Smooth muscle cell (in vitro differentiated cells): ENCODE measurements at regions not wholly inside any gene's neighbourhood (a gene's known extent, or its start where the extent isn't known, plus 50 kb on each side); places are given as distances from the start of the nearest gene placed in this dataset.

Experiments
- DNase-seq: peaks from one replicate; lab custom pipeline; 2025; ENCODE audit not compliant: unreplicated experiment; lab: John Stamatoyannopoulos, UW
- H2AFZ ChIP-seq: fragments of 200-600 bp; sonication (generic); 2 replicates; pipeline ENCODE4 v1.6.0; 2016; ENCODE audit warnings: antibody characterized with exemption, low read depth, mild to moderate bottlenecking
- H3F3A ChIP-seq: fragments of 200-600 bp; sonication (generic); 2 replicates; pipeline ENCODE4 v1.6.0; 2017; ENCODE audit warnings: antibody characterized with exemption, low read depth
- H3K27ac ChIP-seq: fragments of 200-600 bp; sonication (generic); 2 replicates; pipeline ENCODE4 v1.5.1; 2016; ENCODE audit warnings: low read depth, mild to moderate bottlenecking
- H3K27me3 ChIP-seq: fragments of 200-600 bp; sonication (generic); 2 replicates; pipeline ENCODE4 v1.6.1; 2016; ENCODE audit warnings: low read depth, mild to moderate bottlenecking
- H3K36me3 ChIP-seq: fragments of 200-600 bp; sonication (generic); 2 replicates; pipeline ENCODE4 v1.5.1; 2016; ENCODE audit warnings: low read depth
- H3K4me1 ChIP-seq: fragments of 200-600 bp; sonication (generic); 2 replicates; pipeline ENCODE4 v1.5.1; 2016; ENCODE audit warnings: low read depth
- H3K4me2 ChIP-seq: fragments of 200-600 bp; sonication (generic); 2 replicates; pipeline ENCODE4 v1.6.0; 2016; ENCODE audit warnings: mild to moderate bottlenecking
- H3K4me3 ChIP-seq: fragments of 200-600 bp; sonication (generic); 2 replicates; pipeline ENCODE4 v1.5.1; 2016; ENCODE audit warnings: mild to moderate bottlenecking
- H3K79me2 ChIP-seq: fragments of 200-600 bp; sonication (generic); 2 replicates; pipeline ENCODE4 v1.6.0; 2016; ENCODE audit warnings: low read depth, mild to moderate bottlenecking
- H3K9ac ChIP-seq: fragments of 200-600 bp; sonication (generic); 2 replicates; pipeline ENCODE4 v1.6.0; 2016; ENCODE audit warnings: low read depth
- H3K9me3 ChIP-seq: fragments of 200-600 bp; sonication (generic); replicated peaks from 2 replicates; pipeline ENCODE4 v1.5.1; 2016; ENCODE audit warnings: low read depth
- H4K20me1 ChIP-seq: fragments of 200-600 bp; sonication (generic); 2 replicates; pipeline ENCODE4 v1.6.0; 2016; ENCODE audit warnings: low read depth
- WGBS: methylation state at CpG from one replicate; pipeline ENCODE4 v1.1.7; 2016; ENCODE audit warnings: low lambda C conversion rate; 5-methylcytosine and 5-hydroxymethylcytosine counted together
- TF ChIP-seq, protein P1 (sequence below): fragments of 200-600 bp; sonication (generic); IDR thresholded peaks from 2 replicates; pipeline ENCODE4 v1.5.1; 2017; ENCODE audit warnings: borderline replicate concordance, mild to moderate bottlenecking, antibody characterized with exemption; ENCODE audit not compliant: insufficient read depth, poor library complexity, severe bottlenecking

GRCh38 chr12:127742231-127742630 is 524.7 kb upstream of the TMEM132C start:
- Histone ChIP-seq H3K4me2 (no peak overlapping the region), H3K79me2 (no peaks in the 10 kb centered on the region), H3K4me3 (no peak overlapping the region), H3K27ac (no peak overlapping the region), H3K36me3 (no peaks in the 10 kb centered on the region), H4K20me1 (no peaks in the 10 kb centered on the region), H3F3A (no peaks in the 10 kb centered on the region), H3K27me3 (no peaks in the 10 kb centered on the region), H2AFZ (no peak overlapping the region), H3K9me3 (no peaks in the 10 kb centered on the region), H3K9ac (no peak overlapping the region), H3K4me1 (no peaks in the 10 kb centered on the region)
- no peak for DNase-seq
- TF ChIP-seq, protein P1, sequence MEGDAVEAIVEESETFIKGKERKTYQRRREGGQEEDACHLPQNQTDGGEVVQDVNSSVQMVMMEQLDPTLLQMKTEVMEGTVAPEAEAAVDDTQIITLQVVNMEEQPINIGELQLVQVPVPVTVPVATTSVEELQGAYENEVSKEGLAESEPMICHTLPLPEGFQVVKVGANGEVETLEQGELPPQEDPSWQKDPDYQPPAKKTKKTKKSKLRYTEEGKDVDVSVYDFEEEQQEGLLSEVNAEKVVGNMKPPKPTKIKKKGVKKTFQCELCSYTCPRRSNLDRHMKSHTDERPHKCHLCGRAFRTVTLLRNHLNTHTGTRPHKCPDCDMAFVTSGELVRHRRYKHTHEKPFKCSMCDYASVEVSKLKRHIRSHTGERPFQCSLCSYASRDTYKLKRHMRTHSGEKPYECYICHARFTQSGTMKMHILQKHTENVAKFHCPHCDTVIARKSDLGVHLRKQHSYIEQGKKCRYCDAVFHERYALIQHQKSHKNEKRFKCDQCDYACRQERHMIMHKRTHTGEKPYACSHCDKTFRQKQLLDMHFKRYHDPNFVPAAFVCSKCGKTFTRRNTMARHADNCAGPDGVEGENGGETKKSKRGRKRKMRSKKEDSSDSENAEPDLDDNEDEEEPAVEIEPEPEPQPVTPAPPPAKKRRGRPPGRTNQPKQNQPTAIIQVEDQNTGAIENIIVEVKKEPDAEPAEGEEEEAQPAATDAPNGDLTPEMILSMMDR: no peak
- 60% methylated on average over 8 of the region's 8 CpGs for WGBS

- Histone ChIP-seq H3K4me1 (no peaks in the 10 kb centered on the region), H3K4me2 (no peak overlapping the region), H3K27ac (no peak overlapping the region), H4K20me1 (no peaks in the 10 kb centered on the region), H3K9me3 (no peaks in the 10 kb centered on the region), H3K4me3 (no peak overlapping the region), H3K79me2 (no peaks in the 10 kb centered on the region), H3K27me3 (no peaks in the 10 kb centered on the region), H3K36me3 (no peaks in the 10 kb centered on the region), H2AFZ (no peak overlapping the region), H3K9ac (no peak overlapping the region), H3F3A (peaks cover 6% of the 10 kb centered on the region)
- TF ChIP-seq, protein P1: no peak
- 93% methylated on average over 9 of the region's 9 CpGs for WGBS
- no peak for DNase-seq
Measured at GRCh38 chr12:127745469-127746212, 521.3 kb upstream of the TMEM132C start.

GRCh38 chr12:127749416-127749815 is 517.6 kb upstream of the TMEM132C start:
- Histone ChIP-seq H4K20me1 (no peaks in the 10 kb centered on the region), H3K4me1 (no peaks in the 10 kb centered on the region)
- 91% methylated on average over 3 of the region's 3 CpGs for WGBS

More at GRCh38 chr12:127749416-127749815, 517.6 kb upstream of the TMEM132C start:
- Histone ChIP-seq H3K27me3 (no peaks in the 10 kb centered on the region), H3K27ac (no peak overlapping the region), H3K36me3 (no peaks in the 10 kb centered on the region), H3K4me3 (no peak overlapping the region), H3K9ac (no peak overlapping the region), H2AFZ (no peak overlapping the region), H3K4me2 (no peak overlapping the region), H3K79me2 (no peaks in the 10 kb centered on the region), H3K9me3 (no peaks in the 10 kb centered on the region), H3F3A (peaks cover 6% of the 10 kb centered on the region)
- DNase-seq: no peak
- TF ChIP-seq, protein P1: no peak
